GM18868 (cell line): ENCODE measurements at regions not wholly inside any gene's neighbourhood (a gene's known extent, or its start where the extent isn't known, plus 50 kb on each side); places are given as distances from the start of the nearest gene placed in this dataset.
A peak's percentile ranks its signal among the peaks of the same experiment; 100 is the strongest.

Experiments used
- ATAC-seq: cut with Tn5 transposase; IDR thresholded peaks from one replicate; pipeline ENCODE4 v1.9.1; 2021; ENCODE audit warnings: mild to moderate bottlenecking, moderate library complexity; ENCODE audit not compliant: unreplicated experiment

GRCh38 chr9:12930906-12931305 is 156.1 kb downstream of the LURAP1L start:
- ATAC-seq: no peak

GRCh38 chr9:12933957-12934356 is 159.1 kb downstream of the LURAP1L start:
- ATAC-seq: no peak

- ATAC-seq: peak; percentile 90
These were observed 159.9 kb downstream of the LURAP1L start for GRCh38 chr9:12934545-12935272.

- ATAC-seq: no peak
These were observed 160.9 kb downstream of the LURAP1L start for GRCh38 chr9:12935714-12936113.

GRCh38 chr9:12954441-12954840 is 179.6 kb downstream of the LURAP1L start:
- peak; percentile 83 for ATAC-seq

GRCh38 chr9:12955510-12956163 is 180.8 kb downstream of the LURAP1L start:
- ATAC-seq: no peak

- no peak for ATAC-seq
These were observed 181.4 kb downstream of the LURAP1L start for GRCh38 chr9:12956261-12956660.

GRCh38 chr9:12956805-12957204 is 182.0 kb downstream of the LURAP1L start:
- no peak for ATAC-seq

GRCh38 chr9:12958279-12958678 is 183.5 kb downstream of the LURAP1L start:
- ATAC-seq: no peak

- no peak for ATAC-seq
These were observed 183.9 kb downstream of the LURAP1L start for GRCh38 chr9:12958708-12959107.

GRCh38 chr9:12961276-12961809 is 186.5 kb downstream of the LURAP1L start:
- no peak for ATAC-seq

- ATAC-seq: no peak
These were observed 188.7 kb downstream of the LURAP1L start for GRCh38 chr9:12963537-12963936.

GRCh38 chr9:12964271-12964670 is 189.5 kb downstream of the LURAP1L start:
- no peak for ATAC-seq

GRCh38 chr9:12965303-12965702 is 190.5 kb downstream of the LURAP1L start:
- no peak for ATAC-seq

GRCh38 chr9:12968093-12968492 is 193.3 kb downstream of the LURAP1L start:
- ATAC-seq: no peak

GRCh38 chr9:12972608-12973589 is 198.1 kb downstream of the LURAP1L start:
- no peak for ATAC-seq

- ATAC-seq: no peak
These were observed 198.9 kb downstream of the LURAP1L start for GRCh38 chr9:12973710-12974109.

GRCh38 chr9:12974671-12975070 is 199.9 kb downstream of the LURAP1L start:
- ATAC-seq: no peak

GRCh38 chr9:12975496-12975895 is 200.7 kb downstream of the LURAP1L start:
- ATAC-seq: no peak

- ATAC-seq: no peak
These were observed 205.4 kb downstream of the LURAP1L start for GRCh38 chr9:12980085-12980851.
